HepG2 (cell line): ENCODE measurements at regions not wholly inside any gene's neighbourhood (a gene's known extent, or its start where the extent isn't known, plus 50 kb on each side); places are given as distances from the start of the nearest gene placed in this dataset.

Source experiments
- ATF5 ChIP-seq: sonication (generic); formaldehyde crosslinking; IDR thresholded peaks from 2 replicates; pipeline ENCODE4 v1.4.0; 2020; ENCODE audit warnings: mild to moderate bottlenecking, low read depth, missing genetic modification reagents
- HNF1B ChIP-seq: sonication (generic); formaldehyde crosslinking; IDR thresholded peaks from 2 replicates; pipeline ENCODE4 v1.5.1; 2020; ENCODE audit warnings: mild to moderate bottlenecking, moderate library complexity, missing genetic modification reagents
- NFATC3 ChIP-seq: sonication (generic); formaldehyde crosslinking; IDR thresholded peaks from 2 replicates; pipeline ENCODE4 v1.5.1; 2020; ENCODE audit warnings: mild to moderate bottlenecking, missing genetic modification reagents
- RFXAP ChIP-seq: sonication (generic); formaldehyde crosslinking; IDR thresholded peaks from 2 replicates; pipeline ENCODE4 v1.4.0; 2020; ENCODE audit warnings: missing genetic modification reagents, borderline replicate concordance
- ZNF142 ChIP-seq: sonication (generic); formaldehyde crosslinking; IDR thresholded peaks from 2 replicates; pipeline ENCODE4 v1.4.0; 2020; ENCODE audit warnings: missing genetic modification reagents
- ZNF232 ChIP-seq: sonication (generic); formaldehyde crosslinking; IDR thresholded peaks from 2 replicates; pipeline ENCODE4 v1.4.0; 2020; ENCODE audit warnings: missing genetic modification reagents, borderline replicate concordance

GRCh38 chr18:25659541-25659940, 307.6 kb upstream of the ZNF521 start (continued):
- no peak for TF ChIP-seq RFXAP (CRISPR knock-in tag)
- TF ChIP-seq ZNF232 = no peak
- TF ChIP-seq ZNF142 = no peak
- TF ChIP-seq NFATC3 (CRISPR knock-in tag) = no peak
- no peak for TF ChIP-seq HNF1B (CRISPR knock-in tag)
- no peak for TF ChIP-seq ATF5 (CRISPR knock-in tag)
